GM19238 (cell line): ENCODE measurements at regions not wholly inside any gene's neighbourhood (a gene's known extent, or its start where the extent isn't known, plus 50 kb on each side); places are given as distances from the start of the nearest gene placed in this dataset.
"Not testable (repeated sequence)": the region's sequence is repeated elsewhere in the genome, so short reads cannot be mapped to it uniquely, and the experiment has no call there.

Experiments used
- DNase-seq: peaks from one replicate; pipeline ENCODE4 v3.0.0; 2011; ENCODE audit warnings: low spot score; ENCODE audit not compliant: insufficient read length

DNA sequence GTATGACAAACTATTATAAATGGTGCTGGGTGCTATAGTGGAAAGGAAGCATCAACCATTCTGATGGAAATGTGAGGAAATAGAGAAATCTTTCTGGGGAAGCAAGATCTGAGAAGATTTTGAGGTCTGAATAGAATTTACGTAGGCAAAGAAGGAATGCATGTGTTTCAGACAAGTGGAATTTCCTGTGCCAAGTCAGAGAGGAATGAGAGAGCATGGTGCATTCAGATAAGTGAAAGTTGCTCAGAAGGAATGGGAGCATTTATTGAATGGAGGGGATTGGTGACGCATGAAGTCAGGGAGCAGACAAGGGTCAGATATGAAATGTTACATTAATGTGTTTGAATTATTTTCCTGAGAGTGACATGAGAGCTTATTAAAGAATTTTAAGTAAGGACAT, 725.5 kb downstream of the METTL15 start:
- DNase-seq, result no peak

GRCh38 chr11:28833169-28833568, 725.0 kb downstream of the METTL15 start:
- DNase-seq, result no peak

DNA sequence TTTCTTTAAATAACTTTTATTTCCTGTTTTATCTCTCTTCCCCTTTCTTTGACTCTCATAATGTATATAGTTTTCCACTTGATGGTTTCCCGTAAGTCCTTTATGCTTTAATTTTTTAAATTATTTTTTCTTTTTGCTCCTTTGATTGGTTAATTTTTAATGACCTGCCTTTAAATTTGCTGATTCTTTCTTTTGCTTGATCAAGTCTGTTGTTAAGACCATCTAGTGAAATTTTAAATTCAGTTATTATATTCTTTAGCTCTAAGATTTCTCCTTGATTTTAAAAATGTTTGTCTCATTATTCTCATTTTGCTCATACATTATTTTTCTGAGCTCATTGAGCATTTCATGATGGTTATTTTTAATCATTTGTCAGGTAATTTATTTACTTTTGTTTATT, 718.6 kb downstream of the METTL15 start:
- DNase-seq, result no peak

DNA sequence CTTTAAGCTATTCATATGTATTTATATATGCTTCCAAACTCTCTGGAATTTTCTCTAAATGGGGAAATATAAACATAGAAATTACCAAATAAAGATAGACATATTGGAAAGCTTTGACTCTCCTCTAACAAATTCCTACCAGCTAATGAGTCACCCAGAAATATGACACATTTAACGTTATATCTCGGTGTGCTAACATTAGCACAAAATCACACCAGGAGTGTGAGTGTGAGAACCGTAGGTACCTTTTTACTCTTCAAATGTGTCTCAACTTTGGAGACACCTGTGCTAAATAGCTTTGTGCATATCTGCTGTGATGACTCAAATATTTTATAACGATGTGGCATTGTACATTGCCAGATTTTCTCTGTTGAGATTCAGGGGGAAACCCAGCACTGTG, 714.4 kb downstream of the METTL15 start:
- no peak for DNase-seq

DNA sequence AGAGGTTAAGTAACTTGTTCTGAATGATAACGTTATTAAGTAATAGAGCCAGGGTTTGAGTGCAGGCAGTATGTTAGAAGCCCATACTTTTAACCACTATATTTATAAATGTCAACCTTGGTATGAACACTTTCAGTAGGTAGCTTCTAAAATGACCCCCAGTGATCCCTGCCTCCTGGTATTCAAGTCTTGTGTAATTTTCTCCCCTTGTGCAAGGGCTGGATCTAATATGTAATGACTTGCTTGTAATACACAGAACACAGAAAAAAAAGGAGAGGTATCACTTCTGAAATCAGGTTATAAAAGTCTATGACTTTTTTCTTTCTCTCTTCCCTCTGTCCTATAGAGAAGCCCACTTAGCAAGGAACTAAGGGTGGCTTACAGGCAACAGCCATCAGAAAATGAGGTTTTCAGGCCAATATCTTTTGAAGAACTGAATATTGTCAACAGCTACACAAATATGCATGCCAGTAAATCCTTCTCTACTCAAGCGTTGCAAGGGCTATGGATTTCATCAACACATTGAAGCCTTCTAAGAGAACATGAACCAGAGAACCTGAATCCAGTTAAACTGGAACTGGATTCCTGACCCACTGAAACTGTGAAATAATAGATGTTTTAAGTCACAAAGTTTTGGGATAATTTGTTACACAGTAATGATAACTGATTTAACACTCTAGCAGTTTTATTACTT, 712.3 kb downstream of the METTL15 start:
- DNase-seq, result no peak

GRCh38 chr11:28819741-28820140, 711.6 kb downstream of the METTL15 start:
- DNase-seq, result no peak

DNA sequence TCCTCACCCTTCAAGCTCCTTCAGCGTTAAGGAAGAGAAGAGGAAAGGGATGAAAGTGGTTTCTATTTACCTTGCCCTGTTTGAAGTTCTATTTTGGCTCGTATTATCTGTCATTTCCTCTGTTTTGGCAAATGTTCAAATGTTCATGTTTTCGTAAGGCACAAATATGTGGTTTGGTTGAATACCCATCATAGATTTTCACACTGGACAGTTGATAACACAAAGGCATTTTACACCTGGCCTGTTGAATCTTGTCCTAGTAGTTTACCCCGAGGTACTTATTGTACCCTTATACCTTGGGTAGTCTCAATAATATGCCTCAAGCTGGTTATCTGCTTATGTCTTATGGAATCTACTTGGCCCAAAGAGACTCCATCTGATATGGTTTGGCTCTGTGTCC, 706.9 kb downstream of the METTL15 start:
- DNase-seq, result no peak

DNA sequence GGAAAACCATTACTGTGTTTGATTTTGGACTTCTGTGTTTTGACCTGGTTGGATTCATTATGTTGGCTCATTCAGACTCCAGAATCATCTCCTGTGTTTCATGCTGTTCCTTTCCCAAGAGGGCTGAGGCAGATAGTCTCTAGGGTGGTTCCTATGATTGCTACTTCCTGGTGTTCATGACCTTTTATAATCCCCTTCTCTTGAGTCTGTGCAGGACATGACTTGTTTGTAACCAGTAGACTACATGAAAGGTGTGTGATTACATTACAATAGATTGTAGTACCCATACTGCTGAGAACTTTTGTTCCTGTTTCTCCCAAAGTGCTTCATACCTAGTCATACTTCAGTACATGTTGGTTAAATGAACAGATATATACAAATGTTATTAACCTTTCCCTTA, 700.6 kb downstream of the METTL15 start:
- DNase-seq, result no peak

- no peak for DNase-seq
These were observed 691.1 kb downstream of the METTL15 start for GRCh38 chr11:28799316-28799715.

GRCh38 chr11:28798286-28798685, 690.1 kb downstream of the METTL15 start:
- DNase-seq, result no peak

DNA sequence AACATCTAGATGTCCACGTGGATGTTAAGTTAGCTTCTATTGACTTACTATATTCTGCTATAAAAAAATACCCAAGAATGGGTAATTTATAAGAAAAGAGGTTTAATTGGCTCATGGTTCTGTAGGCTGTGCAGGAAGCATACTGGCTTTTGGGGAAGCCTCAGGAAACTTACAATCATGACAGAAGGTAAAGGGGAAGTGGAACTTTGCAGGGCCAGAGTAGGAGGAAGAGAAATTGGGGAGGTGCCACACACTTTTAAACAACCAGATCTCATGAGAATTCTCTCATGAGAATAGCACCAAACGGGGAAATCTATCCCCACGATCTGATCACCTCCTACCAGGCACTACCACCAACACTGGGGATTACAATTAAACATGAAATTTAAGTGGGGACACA, 689.3 kb downstream of the METTL15 start:
- no peak for DNase-seq

DNA sequence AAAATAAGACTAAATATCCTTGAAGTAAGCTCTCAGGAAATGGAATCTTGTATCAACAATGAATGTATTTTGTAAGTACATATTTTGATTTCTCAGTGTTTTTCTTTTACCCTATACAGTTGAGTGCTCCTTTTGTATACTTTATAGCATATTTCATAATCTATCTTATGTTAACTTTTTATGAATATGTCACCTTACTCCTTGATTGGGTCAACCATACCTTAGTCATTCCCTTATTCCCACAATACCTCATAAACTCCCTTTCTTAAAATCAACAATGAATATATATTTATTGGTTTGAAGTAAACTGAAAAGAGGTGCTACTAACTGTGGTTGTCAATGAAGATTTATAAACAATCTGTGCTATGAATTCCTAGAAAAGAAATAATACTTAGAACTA, 686.2 kb downstream of the METTL15 start:
- no peak for DNase-seq

- DNase-seq, result no peak
These were observed 685.1 kb downstream of the METTL15 start for GRCh38 chr11:28793282-28793738.

DNA sequence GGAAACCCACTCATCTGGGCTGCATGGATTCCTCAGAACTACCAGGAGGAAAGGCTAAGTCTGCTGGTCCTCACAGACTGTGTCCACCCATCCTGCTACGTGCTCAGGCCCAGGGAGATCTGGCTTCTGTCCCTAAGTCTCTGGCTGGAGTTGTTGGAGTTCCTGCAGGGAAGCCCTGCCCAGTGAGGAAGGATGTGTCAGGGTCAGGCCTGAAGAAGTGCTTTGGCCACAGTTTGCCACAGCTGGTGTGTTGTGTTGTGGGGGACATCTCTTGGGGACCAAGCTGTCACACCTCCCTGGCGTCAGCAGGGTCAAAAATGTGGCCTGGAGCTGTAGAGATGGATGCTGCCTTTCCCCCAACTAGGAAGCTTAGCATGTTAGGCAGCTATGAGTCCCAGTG, 684.7 kb downstream of the METTL15 start:
- no peak for DNase-seq

DNA sequence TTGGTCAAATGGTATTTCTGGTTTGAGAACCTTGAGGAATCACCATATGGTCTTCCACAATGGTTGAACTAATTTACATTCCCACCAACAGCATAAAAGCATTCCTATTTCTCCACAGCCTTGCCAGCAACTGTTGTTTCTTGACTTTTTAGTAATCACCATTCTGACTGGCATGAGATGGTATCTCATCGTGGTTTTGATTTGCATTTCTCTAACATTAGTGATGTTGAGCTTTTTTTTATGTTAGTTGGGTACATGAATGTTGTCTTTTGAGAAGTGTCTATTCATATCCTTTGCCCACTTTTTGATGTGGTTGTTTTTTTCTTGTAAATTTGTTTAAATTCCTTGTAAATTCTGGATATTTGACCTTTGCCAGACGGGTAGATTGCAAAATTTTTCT, 679.7 kb downstream of the METTL15 start:
- not testable (repeated sequence) for DNase-seq

GRCh38 chr11:28777126-28777525, 668.9 kb downstream of the METTL15 start:
- no peak for DNase-seq

- no peak for DNase-seq
These were observed 665.4 kb downstream of the METTL15 start for GRCh38 chr11:28773606-28774005.

- no peak for DNase-seq
These were observed 662.6 kb downstream of the METTL15 start for GRCh38 chr11:28770806-28771205.

DNA sequence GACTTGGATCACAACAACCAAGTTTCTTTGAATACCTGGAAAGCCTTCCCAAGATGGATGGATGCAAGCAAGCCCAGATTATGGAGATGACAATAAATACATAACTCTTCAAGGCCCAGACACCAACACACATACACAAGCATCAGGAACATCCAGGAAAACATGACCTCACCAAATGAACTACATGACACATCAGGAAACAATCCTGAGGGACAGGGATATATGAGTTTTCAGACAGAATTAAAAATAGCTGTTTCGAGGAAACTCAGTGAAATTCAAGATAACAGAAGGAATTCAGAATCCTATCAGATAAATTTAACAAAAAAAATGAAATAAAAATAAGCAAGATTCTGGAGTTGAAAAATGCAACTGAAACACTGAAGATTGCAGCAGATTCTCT, 659.4 kb downstream of the METTL15 start:
- DNase-seq, result no peak

- no peak for DNase-seq
These were observed 655.7 kb downstream of the METTL15 start for GRCh38 chr11:28763876-28764275.

DNA sequence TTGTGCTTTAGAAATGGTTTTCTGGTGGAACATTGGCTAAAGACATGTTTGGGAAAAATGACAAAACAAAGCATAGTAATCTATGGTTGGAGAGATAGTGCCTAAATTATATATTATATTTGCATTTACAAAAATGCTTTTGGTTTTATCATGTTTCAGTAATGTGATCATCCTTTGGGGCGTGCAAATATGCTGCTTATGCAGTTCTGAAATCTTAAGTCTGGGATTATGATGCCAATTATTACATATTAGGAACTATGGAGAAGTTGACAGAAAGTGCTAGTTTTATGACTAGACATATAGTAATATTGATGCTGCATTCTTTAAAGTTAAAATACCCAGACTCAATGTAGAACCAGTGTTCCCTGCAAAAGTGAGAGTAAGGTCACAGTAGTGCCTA, 655.0 kb downstream of the METTL15 start:
- DNase-seq, result no peak

DNA sequence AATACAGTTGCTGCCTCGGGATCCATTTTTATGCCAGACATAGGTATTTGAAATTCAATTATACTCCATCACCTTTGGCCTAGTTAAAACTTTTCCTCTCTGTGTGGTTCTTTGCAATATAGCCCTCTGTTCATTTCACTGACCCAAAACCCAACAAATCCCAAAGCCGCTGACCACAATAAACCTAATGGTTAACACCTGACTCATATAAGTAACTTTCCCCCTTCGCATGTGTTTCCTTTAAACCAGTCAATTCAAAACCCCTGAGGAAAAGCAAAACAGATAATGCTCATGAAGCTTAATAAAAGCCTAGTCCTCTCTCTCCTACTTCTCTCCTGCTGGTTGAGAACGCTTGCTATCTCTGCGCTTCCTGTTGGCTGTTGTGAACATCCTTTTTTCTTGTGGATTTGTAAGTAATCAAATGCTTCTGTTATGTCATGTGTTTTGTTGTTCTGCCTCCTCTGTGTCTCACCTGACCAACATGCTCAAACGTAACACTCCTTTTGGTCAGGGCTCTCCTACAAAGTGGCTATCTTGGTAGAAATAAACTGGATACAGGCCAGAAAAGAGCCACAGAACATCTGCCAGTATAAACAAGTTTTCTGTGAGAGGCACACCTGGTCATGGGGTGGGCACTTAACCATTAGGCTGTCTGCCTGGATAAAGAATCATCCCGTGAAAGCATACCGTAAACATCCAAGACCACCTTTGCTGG, 652.6 kb downstream of the METTL15 start:
- DNase-seq, result no peak

DNA sequence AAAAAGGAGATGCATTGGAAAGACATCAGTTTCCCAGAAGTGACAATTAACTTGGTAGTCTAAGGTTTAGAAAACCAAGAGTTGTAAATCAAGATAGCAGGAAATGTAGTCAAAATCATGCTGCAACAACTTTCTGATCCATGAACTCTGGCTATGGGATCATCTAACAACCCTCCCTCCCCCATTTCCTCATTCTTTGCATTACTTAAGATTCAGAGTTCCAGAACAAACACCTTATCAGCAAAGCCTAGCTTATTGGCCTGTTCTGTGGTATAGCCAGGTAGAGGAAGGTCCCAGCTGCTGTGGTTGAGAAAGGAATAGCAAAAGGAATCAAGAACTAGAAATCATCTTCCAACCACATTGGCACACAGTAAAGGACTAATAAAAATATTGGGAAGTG, 651.1 kb downstream of the METTL15 start:
- no peak for DNase-seq
